HG03342 (cell line): ENCODE measurements at regions not wholly inside any gene's neighbourhood (a gene's known extent, or its start where the extent isn't known, plus 50 kb on each side); places are given as distances from the start of the nearest gene placed in this dataset.

ENCODE experiments used
- ATAC-seq: cut with Tn5 transposase; IDR thresholded peaks from one replicate; pipeline ENCODE4 v1.9.1; 2021; ENCODE audit warnings: mild to moderate bottlenecking, moderate library complexity; ENCODE audit not compliant: unreplicated experiment

- ATAC-seq = peak; percentile 61
Measured at GRCh38 chr6:140932909-140933308, 1199.8 kb upstream of the GJE1 start.

- ATAC-seq = no peak
Measured at GRCh38 chr6:140931581-140931980, 1201.1 kb upstream of the GJE1 start.

GRCh38 chr6:140929121-140929520 lies 1203.6 kb upstream of the GJE1 start:
- ATAC-seq = no peak

GRCh38 chr6:140923048-140923447 lies 1209.7 kb upstream of the GJE1 start:
- no peak for ATAC-seq

GRCh38 chr6:140921366-140922226 lies 1211.1 kb upstream of the GJE1 start:
- ATAC-seq = peak; percentile 73

GRCh38 chr6:140917911-140918310 lies 1214.8 kb upstream of the GJE1 start:
- ATAC-seq = no peak

GRCh38 chr6:140915551-140915950 lies 1217.2 kb upstream of the GJE1 start:
- ATAC-seq = no peak

- ATAC-seq = no peak
Measured at GRCh38 chr6:140915103-140915502, 1217.6 kb upstream of the GJE1 start.

- ATAC-seq = no peak
Measured at GRCh38 chr6:140912686-140913085, 1220.0 kb upstream of the GJE1 start.

GRCh38 chr6:140909625-140910024 lies 1223.1 kb upstream of the GJE1 start:
- no peak for ATAC-seq

GRCh38 chr6:140909156-140909555 lies 1223.6 kb upstream of the GJE1 start:
- ATAC-seq = no peak

- no peak for ATAC-seq
Measured at GRCh38 chr6:140908505-140908904, 1224.2 kb upstream of the GJE1 start.

- no peak for ATAC-seq
Measured at GRCh38 chr6:140907235-140907634, 1225.5 kb upstream of the GJE1 start.

GRCh38 chr6:140905724-140906123 lies 1227.0 kb upstream of the GJE1 start:
- ATAC-seq = no peak

GRCh38 chr6:140905050-140905449 lies 1227.7 kb upstream of the GJE1 start:
- no peak for ATAC-seq

GRCh38 chr6:140897804-140898573 lies 1234.7 kb upstream of the GJE1 start:
- no peak for ATAC-seq

- ATAC-seq = no peak
Measured at GRCh38 chr6:140897349-140897748, 1235.4 kb upstream of the GJE1 start.

- ATAC-seq = no peak
Measured at GRCh38 chr6:140893432-140893831, 1239.3 kb upstream of the GJE1 start.

GRCh38 chr6:140879946-140880345 lies 1252.8 kb upstream of the GJE1 start:
- no peak for ATAC-seq

GRCh38 chr6:140874066-140874465 lies 1258.7 kb upstream of the GJE1 start:
- ATAC-seq = no peak

- no peak for ATAC-seq
Measured at GRCh38 chr6:140872885-140873284, 1259.8 kb upstream of the GJE1 start.

- ATAC-seq = no peak
Measured at GRCh38 chr6:140871911-140872310, 1260.8 kb upstream of the GJE1 start.
